Retinal pigment epithelial cell (primary cell): ENCODE measurements at regions not wholly inside any gene's neighbourhood (a gene's known extent, or its start where the extent isn't known, plus 50 kb on each side); places are given as distances from the start of the nearest gene placed in this dataset.
"Not testable (repeated sequence)": the region's sequence is repeated elsewhere in the genome, so short reads cannot be mapped to it uniquely, and the experiment has no call there.

Source experiments
- DNase-seq: peaks from one replicate; pipeline ENCODE4 v3.0.0-alpha.2; 2010; ENCODE audit warnings: low read depth
- H3K4me3 ChIP-seq: 2 replicates; pipeline ENCODE4 v1.5.1; 2011; ENCODE audit warnings: mild to moderate bottlenecking, low read length, control low read depth, moderate library complexity
- TF ChIP-seq, protein P1 (sequence below): conservative IDR thresholded peaks from 2 replicates; pipeline ENCODE4 v1.5.1; 2011; ENCODE audit warnings: low read depth, low read length, control low read depth, inconsistent platforms

DNA sequence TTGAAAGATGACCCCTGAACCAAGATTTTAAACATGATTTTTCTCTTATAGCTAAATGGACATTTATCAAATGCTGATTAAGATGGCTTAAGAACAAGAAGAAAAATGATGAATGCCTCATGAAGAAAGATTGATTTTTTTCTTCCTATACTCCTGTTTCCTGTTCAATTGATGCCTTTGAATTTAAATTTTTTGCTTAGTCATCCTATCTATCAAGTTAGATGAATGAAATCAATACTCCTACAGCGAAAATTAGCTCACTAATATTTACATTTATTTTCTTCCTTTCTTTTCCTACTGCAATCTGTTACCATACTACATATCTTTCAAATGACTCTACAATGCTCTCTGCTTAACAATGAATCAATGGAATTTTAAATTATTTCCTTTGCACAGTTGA lies 773.6 kb upstream of the DIAPH2 start:
- TF ChIP-seq, protein P1, sequence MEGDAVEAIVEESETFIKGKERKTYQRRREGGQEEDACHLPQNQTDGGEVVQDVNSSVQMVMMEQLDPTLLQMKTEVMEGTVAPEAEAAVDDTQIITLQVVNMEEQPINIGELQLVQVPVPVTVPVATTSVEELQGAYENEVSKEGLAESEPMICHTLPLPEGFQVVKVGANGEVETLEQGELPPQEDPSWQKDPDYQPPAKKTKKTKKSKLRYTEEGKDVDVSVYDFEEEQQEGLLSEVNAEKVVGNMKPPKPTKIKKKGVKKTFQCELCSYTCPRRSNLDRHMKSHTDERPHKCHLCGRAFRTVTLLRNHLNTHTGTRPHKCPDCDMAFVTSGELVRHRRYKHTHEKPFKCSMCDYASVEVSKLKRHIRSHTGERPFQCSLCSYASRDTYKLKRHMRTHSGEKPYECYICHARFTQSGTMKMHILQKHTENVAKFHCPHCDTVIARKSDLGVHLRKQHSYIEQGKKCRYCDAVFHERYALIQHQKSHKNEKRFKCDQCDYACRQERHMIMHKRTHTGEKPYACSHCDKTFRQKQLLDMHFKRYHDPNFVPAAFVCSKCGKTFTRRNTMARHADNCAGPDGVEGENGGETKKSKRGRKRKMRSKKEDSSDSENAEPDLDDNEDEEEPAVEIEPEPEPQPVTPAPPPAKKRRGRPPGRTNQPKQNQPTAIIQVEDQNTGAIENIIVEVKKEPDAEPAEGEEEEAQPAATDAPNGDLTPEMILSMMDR: no peak
- no peak overlapping the region for H3K4me3 ChIP-seq
- no peak for DNase-seq

DNA sequence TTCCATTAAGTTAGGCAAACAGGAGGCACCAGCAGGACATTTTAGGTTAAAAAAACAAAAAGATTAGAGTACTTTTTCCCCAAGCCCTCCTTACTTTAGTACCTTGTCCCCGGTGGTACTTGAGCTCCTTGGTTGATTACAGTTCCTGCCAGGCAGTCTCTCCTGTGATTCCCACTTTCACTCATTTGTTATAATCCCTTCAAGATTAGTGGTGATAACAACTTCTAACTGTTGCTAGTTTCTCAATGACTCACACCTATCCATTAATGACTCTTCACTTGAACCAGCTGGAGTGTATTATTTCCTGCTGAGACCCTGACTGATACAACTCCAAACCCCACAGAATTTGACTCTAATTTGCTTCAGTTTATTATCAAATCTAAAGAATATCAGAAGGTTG lies 765.0 kb upstream of the DIAPH2 start:
- TF ChIP-seq, protein P1: no peak
- H3K4me3 ChIP-seq: no peak overlapping the region
- peak; percentile 77 for DNase-seq

DNA sequence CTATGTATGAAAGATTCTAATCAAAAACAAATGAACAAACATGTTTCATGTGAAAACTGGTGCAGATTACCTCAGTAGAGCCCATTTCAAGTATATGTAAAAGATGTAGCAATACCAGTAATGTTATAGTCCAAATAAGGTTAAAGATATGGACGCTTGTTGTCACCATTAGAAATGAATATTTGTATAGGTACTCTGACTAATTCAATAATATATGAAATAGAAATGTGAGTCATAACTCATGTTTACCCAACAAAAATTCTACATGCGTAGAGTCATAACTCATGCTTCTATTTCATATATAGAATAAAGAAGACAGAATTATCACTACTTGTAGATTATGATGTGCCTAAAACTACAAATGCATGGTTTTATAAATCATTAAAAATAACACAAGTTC lies 739.1 kb upstream of the DIAPH2 start:
- no peak overlapping the region for H3K4me3 ChIP-seq
- TF ChIP-seq, protein P1: no peak
- no peak for DNase-seq

DNA sequence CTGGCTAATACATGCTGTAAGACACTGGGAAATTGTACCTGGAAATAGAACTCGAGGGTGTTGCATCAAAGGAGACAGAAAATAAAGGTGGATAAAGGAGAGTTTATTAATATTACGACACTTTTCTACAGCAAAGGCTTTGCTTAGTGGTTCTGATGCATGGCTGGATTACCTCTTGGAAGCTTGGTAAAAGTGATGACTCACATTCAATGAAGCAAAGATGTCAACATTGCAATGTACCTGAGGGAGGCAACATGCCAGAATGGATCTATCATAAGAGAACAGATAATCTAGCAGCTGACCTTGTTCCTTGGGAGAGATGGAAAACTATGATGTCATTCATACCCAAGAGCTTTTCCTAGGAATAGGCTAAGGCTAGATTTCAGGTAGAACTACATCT lies 735.1 kb upstream of the DIAPH2 start:
- DNase-seq: no peak
- TF ChIP-seq, protein P1: no peak
- no peak overlapping the region for H3K4me3 ChIP-seq

DNA sequence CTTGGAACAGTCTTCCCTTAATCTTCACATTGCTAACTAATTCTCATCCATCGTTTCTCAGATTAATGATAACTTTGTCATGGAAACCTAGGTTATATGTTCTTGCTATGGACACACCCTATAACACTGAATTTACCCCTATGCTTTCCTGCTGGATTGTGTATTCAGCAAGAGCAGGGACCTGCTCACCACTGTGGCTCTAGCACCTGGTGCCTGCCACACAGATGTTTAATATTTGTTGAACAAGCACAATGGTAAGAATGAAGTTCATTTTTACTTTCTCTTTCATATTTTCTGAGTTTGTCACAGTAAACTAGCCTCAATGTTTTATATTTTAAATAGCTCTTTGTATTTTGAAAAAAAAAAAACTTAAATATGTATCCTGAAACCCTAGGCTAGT lies 734.0 kb upstream of the DIAPH2 start:
- no peak for DNase-seq
- TF ChIP-seq, protein P1: no peak
- no peak overlapping the region for H3K4me3 ChIP-seq

DNA sequence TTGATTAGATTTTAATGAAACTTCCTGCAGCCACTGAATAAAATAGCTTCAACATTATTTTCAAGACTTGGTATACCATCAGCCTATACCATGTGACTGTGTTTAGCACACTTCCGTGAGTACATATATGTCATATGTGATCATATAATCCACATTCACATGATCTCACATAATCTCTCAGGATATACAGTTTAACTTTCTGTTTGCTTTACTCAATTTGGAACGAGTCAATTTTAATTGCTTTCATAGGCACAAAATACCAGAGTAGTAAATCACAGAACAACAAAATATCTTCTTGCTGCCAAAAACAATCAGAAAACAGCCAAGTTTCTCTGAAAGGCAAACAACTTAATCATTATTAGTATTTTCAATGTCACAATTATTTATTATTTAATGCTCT lies 731.1 kb upstream of the DIAPH2 start:
- DNase-seq: no peak
- TF ChIP-seq, protein P1: no peak
- H3K4me3 ChIP-seq: no peak overlapping the region

DNA sequence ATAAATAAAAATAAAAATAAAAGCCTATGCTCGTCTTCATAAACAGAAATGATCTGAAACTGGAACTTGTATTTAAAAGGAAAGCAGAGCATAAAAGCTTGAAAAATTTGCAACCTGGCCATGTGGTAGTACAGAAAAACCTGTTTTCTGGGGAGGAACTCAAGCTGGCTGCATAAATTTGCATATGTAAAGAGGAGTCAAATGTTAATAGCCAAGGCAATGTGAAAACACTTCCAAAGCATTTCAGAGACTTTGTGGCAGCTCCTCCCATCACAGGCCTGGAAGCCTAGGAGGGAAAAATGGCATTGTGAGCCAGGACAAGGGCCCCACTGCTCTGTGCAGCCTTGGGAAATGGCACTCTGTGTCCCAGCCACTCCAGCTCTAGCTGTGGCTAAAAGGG lies 727.9 kb upstream of the DIAPH2 start:
- TF ChIP-seq, protein P1: no peak
- no peak overlapping the region for H3K4me3 ChIP-seq
- no peak for DNase-seq

DNA sequence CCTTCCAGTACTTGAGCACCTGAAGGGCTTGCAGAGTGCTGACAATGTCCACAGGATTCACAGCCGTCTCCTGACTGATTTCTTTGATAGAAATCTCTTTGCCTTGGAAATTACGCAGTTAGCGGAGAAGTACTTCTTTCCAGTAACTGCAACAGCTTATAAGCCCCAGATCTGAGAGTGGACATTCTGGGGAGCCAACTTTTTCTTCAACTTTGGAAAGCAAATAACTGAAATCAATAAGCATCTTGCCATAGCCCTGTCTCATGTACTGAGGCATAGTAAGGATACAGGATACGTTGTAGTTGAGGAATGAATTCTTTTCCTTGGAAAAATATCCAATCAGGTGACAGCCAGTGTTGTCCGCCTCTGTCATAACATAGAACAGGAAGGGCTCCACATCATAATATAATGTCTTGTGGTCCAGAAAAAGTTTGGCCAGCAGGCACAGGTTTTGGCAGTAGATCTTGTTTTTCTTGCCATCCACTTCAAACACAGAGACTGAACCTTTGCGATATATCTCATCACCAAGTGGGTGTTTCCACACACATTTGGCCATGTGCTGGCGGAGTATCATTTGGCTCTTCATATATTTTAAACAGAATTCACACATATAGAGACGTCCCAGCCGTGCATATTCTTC lies 711.1 kb upstream of the DIAPH2 start:
- not testable (repeated sequence) for DNase-seq, H3K4me3 ChIP-seq
